T-cell (primary cell): ENCODE measurements at regions not wholly inside any gene's neighbourhood (a gene's known extent, or its start where the extent isn't known, plus 50 kb on each side); places are given as distances from the start of the nearest gene placed in this dataset.

Experiments used
- ATAC-seq, 4 experiments: fragments of 200-7000 bp in 3 of 4; fragments of 150-1000 bp in 1 of 4; cut with Tn5 transposase; replicated peaks in 1 of 4; 1 replicate in 3 of 4; 2 replicates in 1 of 4; pipeline ENCODE4 v1.10.0; 2021; ENCODE audit warnings: moderate library complexity in 3 of 4, mild to moderate bottlenecking in 2 of 4, moderate number of reproducible peaks in 1 of 4
- CTCF ChIA-PET, 2 donors: fragments of 300-600 bp; sonication (Branson Sonifier 250); formaldehyde crosslinking; loops; one replicate each; lab custom pipeline; 2022; ENCODE audit warnings: antibody characterized with exemption in 2 of 2; lab: Charles Lee
- POLR2A ChIA-PET, 2 donors: fragments of 300-600 bp; sonication (Branson Sonifier 250); formaldehyde crosslinking; loops; one replicate each; lab custom pipeline; 2022; ENCODE audit warnings: antibody characterized with exemption in 2 of 2; lab: Charles Lee
- DNase-seq, 35 experiments: peaks; one replicate each; pipeline versions ENCODE4 v3.0.0 to v3.0.0-alpha.2; 2013 to 2023
- H3K27ac ChIP-seq: one replicate; pipeline ENCODE4 v1.5.1; 2013; ENCODE audit warnings: low read length
- H3K27me3 ChIP-seq, 2 experiments: replicated peaks in 1 of 2; 1 replicate in 1 of 2; 2 replicates in 1 of 2; pipeline versions ENCODE4 v1.6.1 to v1.7.0; 2013; ENCODE audit warnings: low read length in 1 of 2, mixed read lengths in 1 of 2; ENCODE audit not compliant: control insufficient read depth in 2 of 2, insufficient read depth in 2 of 2; ENCODE audit errors: extremely low read depth in 1 of 2
- H3K36me3 ChIP-seq, 2 donors: 1 replicate in 1 of 2; 2 replicates in 1 of 2; pipeline versions ENCODE4 v1.6.1 to v1.7.0; 2013; ENCODE audit warnings: low read length in 1 of 2; ENCODE audit not compliant: control insufficient read depth in 2 of 2, insufficient read depth in 1 of 2; ENCODE audit errors: extremely low read depth in 1 of 2
- H3K4me1 ChIP-seq, 2 experiments: 1 replicate in 1 of 2; 2 replicates in 1 of 2; pipeline versions ENCODE4 v1.6.1 to v1.7.0; 2013; ENCODE audit warnings: low read length in 2 of 2, mixed read lengths in 1 of 2; ENCODE audit not compliant: insufficient read depth in 2 of 2, control insufficient read depth in 1 of 2; ENCODE audit errors: extremely low read depth in 1 of 2
- H3K4me3 ChIP-seq, 2 donors: 1 replicate in 1 of 2; 2 replicates in 1 of 2; pipeline versions ENCODE4 v1.5.1 to v1.7.0; 2013; ENCODE audit warnings: mild to moderate bottlenecking in 2 of 2, low read length in 1 of 2, moderate library complexity in 1 of 2; ENCODE audit not compliant: control insufficient read depth in 1 of 2; ENCODE audit errors: extremely low read depth in 1 of 2
- H3K9me3 ChIP-seq: 2 replicates; pipeline ENCODE4 v1.7.0; 2013
- H3K27ac Mint-ChIP-seq, 2 donors: one replicate each; pipeline ENCODE4 v1.8.0; 2020 to 2021; ENCODE audit warnings: mild to moderate bottlenecking in 2 of 2, mixed read lengths in 2 of 2
- H3K27me3 Mint-ChIP-seq, 2 donors: one replicate each; pipeline ENCODE4 v1.8.0; 2021 to 2022; ENCODE audit warnings: mixed read lengths in 2 of 2
- H3K36me3 Mint-ChIP-seq: one replicate; pipeline ENCODE4 v1.8.0; 2021; ENCODE audit warnings: mixed read lengths
- H3K4me1 Mint-ChIP-seq, 3 donors: one replicate each; pipeline ENCODE4 v1.8.0; 2020 to 2022; ENCODE audit warnings: mixed read lengths in 3 of 3, mild to moderate bottlenecking in 1 of 3
- H3K4me3 Mint-ChIP-seq, 3 donors: one replicate each; pipeline ENCODE4 v1.8.0; 2020 to 2022; ENCODE audit warnings: mild to moderate bottlenecking in 3 of 3, mixed read lengths in 3 of 3, moderate library complexity in 3 of 3
- H3K9me3 Mint-ChIP-seq, 3 donors: one replicate each; pipeline ENCODE4 v1.8.0; 2020 to 2022; ENCODE audit warnings: mixed read lengths in 3 of 3
- WGBS: methylation state at CpG from one replicate; pipeline ENCODE4 v1.1.5; 2013; ENCODE audit warnings: missing lambda C conversion rate; ENCODE audit not compliant: insufficient coverage; 5-methylcytosine and 5-hydroxymethylcytosine counted together

DNA sequence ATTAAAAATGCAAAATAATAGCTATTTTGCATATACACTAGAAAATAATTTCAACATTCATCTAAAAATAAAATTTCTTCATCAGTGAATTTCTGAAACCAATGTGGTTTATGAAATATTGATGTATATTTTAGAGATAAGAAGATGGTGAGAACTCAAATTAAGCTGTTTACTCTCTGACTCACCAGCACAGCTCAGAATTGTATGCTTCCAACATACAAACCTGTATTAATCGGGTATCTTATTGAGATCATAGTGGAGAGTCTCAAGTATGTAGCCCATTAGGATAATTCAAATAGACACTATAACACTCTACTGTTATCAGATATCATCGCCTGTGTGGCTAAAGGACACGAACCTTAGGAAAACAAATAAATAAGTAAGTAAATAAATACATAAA lies 899.5 kb upstream of the INTU start:
- ChIA-PET CTCF (no interaction called here), POLR2A (no interaction called here)
- Mint-ChIP-seq H3K4me3 (no peak overlapping the region), H3K4me1 (no peaks in the 10 kb centered on the region), H3K27me3 (no peaks in the 10 kb centered on the region), H3K9me3 (peaks cover 7 to 9% (median 8%) of the 10 kb centered on the region in 3 donors), H3K27ac (no peak overlapping the region), H3K36me3 (no peaks in the 10 kb centered on the region)
- ATAC-seq (no peak), DNase-seq (no peak)
- no peaks in the 10 kb centered on the region for H3K4me1 ChIP-seq
- no peaks in the 10 kb centered on the region for H3K36me3 ChIP-seq
- H3K27ac ChIP-seq: no peak overlapping the region
- H3K27me3 ChIP-seq: no peaks in the 10 kb centered on the region
- no peak overlapping the region for H3K4me3 ChIP-seq
- WGBS: no CpG with 5 or more reads among the region's 3 CpGs
- no peaks in the 10 kb centered on the region for H3K9me3 ChIP-seq

- ChIA-PET CTCF (no interaction called here), POLR2A (no interaction called here)
- no peaks in the 10 kb centered on the region for H3K27me3 ChIP-seq
- no peaks in the 10 kb centered on the region for H3K4me1 ChIP-seq
- DNase-seq: no peak
- H3K4me1 Mint-ChIP-seq: no peaks in the 10 kb centered on the region
- no peaks in the 10 kb centered on the region for H3K27me3 Mint-ChIP-seq
- H3K9me3 Mint-ChIP-seq: peaks cover 8 to 9% (median 9%) of the 10 kb centered on the region in 3 donors
- H3K4me3 Mint-ChIP-seq: no peak overlapping the region
- H3K9me3 ChIP-seq: no peaks in the 10 kb centered on the region
- H3K36me3 Mint-ChIP-seq: no peaks in the 10 kb centered on the region
- no peak for ATAC-seq
- no CpG with 5 or more reads among the region's 2 CpGs for WGBS
- no peaks in the 10 kb centered on the region for H3K36me3 ChIP-seq
- H3K27ac ChIP-seq: no peak overlapping the region
- H3K27ac Mint-ChIP-seq: no peak overlapping the region
- no peak overlapping the region for H3K4me3 ChIP-seq
Observed at GRCh38 chr4:126734465-126734864, 898.3 kb upstream of the INTU start.

DNA sequence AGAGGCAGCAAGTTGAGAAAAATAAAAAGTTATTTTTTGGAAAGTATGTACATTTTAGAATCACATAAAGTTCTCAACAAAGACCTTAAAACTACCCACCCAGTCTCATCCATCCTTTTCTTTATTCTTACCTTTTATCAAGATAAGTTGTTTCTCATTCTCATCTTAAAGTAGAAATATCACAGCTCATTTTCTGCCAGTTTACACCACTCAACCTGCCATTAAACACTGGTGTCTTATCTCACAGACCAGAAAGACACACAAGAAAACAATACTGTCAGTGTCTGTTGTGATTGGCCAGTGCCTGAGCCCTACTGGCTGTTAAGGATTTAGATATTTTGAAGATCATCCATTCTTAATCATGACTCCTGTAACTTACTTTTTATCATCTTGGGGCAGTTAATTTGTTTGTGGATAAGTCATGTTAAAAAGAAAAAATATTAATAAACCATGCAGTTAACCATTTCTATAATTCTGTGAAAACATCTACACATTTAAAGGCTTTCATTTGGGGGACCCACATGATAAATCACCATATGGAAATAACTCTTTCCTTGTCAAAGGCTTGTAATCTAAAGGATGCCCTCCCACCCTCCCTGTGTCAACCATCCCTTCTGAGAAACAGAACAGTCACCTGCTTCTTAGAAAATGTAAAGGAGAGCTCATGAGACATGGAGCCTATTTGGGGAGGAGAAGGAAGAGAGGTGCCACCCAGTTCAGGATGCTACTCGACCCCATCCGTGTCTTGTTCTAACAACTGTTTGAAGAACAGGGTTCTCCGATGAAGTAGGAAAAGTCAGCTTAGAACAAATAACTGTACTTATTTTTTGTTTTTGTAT lies 897.2 kb upstream of the INTU start:
- H3K4me3 Mint-ChIP-seq: no peak overlapping the region
- H3K27me3 ChIP-seq: no peaks in the 10 kb centered on the region
- POLR2A ChIA-PET: no interaction called here
- H3K9me3 ChIP-seq: no peaks in the 10 kb centered on the region
- no peaks in the 10 kb centered on the region for H3K4me1 Mint-ChIP-seq
- no peak overlapping the region for H3K27ac ChIP-seq
- DNase-seq: no peak
- H3K4me1 ChIP-seq: no peaks in the 10 kb centered on the region
- no peaks in the 10 kb centered on the region for H3K36me3 ChIP-seq
- H3K27ac Mint-ChIP-seq: no peak overlapping the region
- H3K4me3 ChIP-seq: no peak overlapping the region
- 100% methylated on average over 1 of the region's 3 CpGs for WGBS
- H3K36me3 Mint-ChIP-seq: no peaks in the 10 kb centered on the region
- CTCF ChIA-PET: no interaction called here
- no peak for ATAC-seq
- peaks cover 8 to 10% (median 9%) of the 10 kb centered on the region in 3 donors for H3K9me3 Mint-ChIP-seq
- no peaks in the 10 kb centered on the region for H3K27me3 Mint-ChIP-seq

GRCh38 chr4:126736133-126736518 lies 896.6 kb upstream of the INTU start:
- WGBS: no CpG with 5 or more reads among the region's 3 CpGs
- ChIA-PET CTCF (no interaction called here), POLR2A (no interaction called here)
- Mint-ChIP-seq H3K4me3 (no peak overlapping the region), H3K36me3 (no peaks in the 10 kb centered on the region), H3K27ac (no peak overlapping the region), H3K9me3 (peaks cover 5 to 11% (median 8%) of the 10 kb centered on the region in 3 donors), H3K27me3 (no peaks in the 10 kb centered on the region), H3K4me1 (no peaks in the 10 kb centered on the region)
- no peaks in the 10 kb centered on the region for H3K27me3 ChIP-seq
- no peaks in the 10 kb centered on the region for H3K36me3 ChIP-seq
- no peaks in the 10 kb centered on the region for H3K4me1 ChIP-seq
- ATAC-seq: no peak
- no peak overlapping the region for H3K4me3 ChIP-seq
- no peak for DNase-seq
- no peaks in the 10 kb centered on the region for H3K9me3 ChIP-seq
- no peak overlapping the region for H3K27ac ChIP-seq

DNA sequence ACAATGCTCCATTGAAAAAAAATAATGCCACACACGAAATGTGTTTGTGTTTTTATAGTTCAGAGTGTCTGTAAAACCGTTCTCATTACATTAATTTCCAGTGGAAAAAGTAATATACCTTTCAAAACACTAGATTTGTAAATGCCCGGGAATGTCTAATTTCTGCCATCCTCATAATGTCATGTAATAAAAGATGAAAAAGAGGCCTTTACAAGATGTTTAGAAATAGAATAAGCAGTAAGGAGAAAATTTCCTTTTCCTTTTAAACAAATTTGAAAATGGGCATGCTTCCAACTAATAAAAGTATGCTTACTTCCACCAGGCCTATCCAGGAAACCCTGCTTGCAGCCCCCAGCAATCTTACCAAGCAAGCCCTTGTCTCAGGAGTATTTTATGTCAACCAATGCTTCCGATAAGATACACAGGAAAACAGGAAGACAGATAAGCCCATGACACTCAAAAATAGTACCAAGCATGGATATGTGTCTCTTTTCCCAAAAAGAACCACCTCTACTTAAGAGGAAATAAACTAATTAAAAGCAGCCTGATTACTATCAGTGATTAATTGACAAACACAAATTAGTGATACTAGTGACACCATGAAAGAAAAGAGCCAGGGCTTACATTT lies 894.7 kb upstream of the INTU start:
- CTCF ChIA-PET: no interaction called here
- no peak overlapping the region for H3K4me3 Mint-ChIP-seq
- H3K36me3 ChIP-seq: no peaks in the 10 kb centered on the region
- H3K27me3 Mint-ChIP-seq: no peaks in the 10 kb centered on the region
- H3K4me3 ChIP-seq: no peak overlapping the region
- 33% methylated on average over 1 of the region's 4 CpGs for WGBS
- no peak for DNase-seq
- no peaks in the 10 kb centered on the region for H3K9me3 ChIP-seq
- H3K4me1 ChIP-seq: no peaks in the 10 kb centered on the region
- POLR2A ChIA-PET: no interaction called here
- H3K36me3 Mint-ChIP-seq: no peaks in the 10 kb centered on the region
- no peak for ATAC-seq
- peaks cover 7 to 11% (median 9%) of the 10 kb centered on the region in 3 donors for H3K9me3 Mint-ChIP-seq
- H3K27ac ChIP-seq: no peak overlapping the region
- no peak overlapping the region for H3K27ac Mint-ChIP-seq
- no peaks in the 10 kb centered on the region for H3K27me3 ChIP-seq
- H3K4me1 Mint-ChIP-seq: no peaks in the 10 kb centered on the region

DNA sequence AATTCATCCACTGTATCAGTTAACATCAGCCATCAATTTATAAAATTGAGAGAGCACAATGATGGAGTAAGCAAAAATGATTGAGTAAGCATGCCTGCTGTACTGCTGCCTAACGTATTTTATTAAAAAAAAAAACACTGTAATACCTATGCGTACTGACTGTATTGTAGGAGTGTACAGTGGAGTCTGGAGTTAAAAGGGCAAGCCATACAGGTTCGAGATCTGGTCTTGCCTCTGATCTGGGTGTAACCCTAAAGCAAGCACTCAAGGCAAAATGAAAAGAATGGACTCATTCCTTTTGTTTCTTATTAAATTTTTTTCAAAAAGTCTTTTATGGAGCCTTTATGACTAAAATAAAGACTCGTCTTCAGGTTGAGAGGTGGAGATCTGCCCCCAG lies 894.2 kb upstream of the INTU start:
- CTCF ChIA-PET: no interaction called here
- no peak for DNase-seq
- no peak overlapping the region for H3K4me3 Mint-ChIP-seq

More for the DNA sequence above, 894.2 kb upstream of the INTU start:
- no peaks in the 10 kb centered on the region for H3K9me3 ChIP-seq
- no peaks in the 10 kb centered on the region for H3K36me3 ChIP-seq
- WGBS: no CpG with 5 or more reads among the region's 4 CpGs
- POLR2A ChIA-PET: no interaction called here
- H3K27me3 Mint-ChIP-seq: no peaks in the 10 kb centered on the region
- ATAC-seq: no peak
- H3K4me3 ChIP-seq: no peak overlapping the region
- no peak overlapping the region for H3K27ac Mint-ChIP-seq
- H3K4me1 Mint-ChIP-seq: no peaks in the 10 kb centered on the region
- H3K9me3 Mint-ChIP-seq: peaks cover 8 to 11% (median 9%) of the 10 kb centered on the region in 3 donors
- no peaks in the 10 kb centered on the region for H3K36me3 Mint-ChIP-seq
- no peak overlapping the region for H3K27ac ChIP-seq
- no peaks in the 10 kb centered on the region for H3K27me3 ChIP-seq
- no peaks in the 10 kb centered on the region for H3K4me1 ChIP-seq
